LNCaP clone FGC (cell line): ENCODE measurements at regions not wholly inside any gene's neighbourhood (a gene's known extent, or its start where the extent isn't known, plus 50 kb on each side); places are given as distances from the start of the nearest gene placed in this dataset.

ENCODE experiments used
- DNase-seq: peaks from one replicate; pipeline ENCODE4 v3.0.0-alpha.2; 2011; ENCODE audit warnings: low read depth
- H3K4me3 ChIP-seq: 2 replicates; pipeline ENCODE4 v1.5.1; 2011; ENCODE audit warnings: mild to moderate bottlenecking, low read depth, low read length, control low read depth
- TF ChIP-seq, protein P1 (sequence below): IDR thresholded peaks from 2 replicates; pipeline ENCODE4 v1.5.1; 2012; ENCODE audit warnings: mild to moderate bottlenecking; ENCODE audit not compliant: control insufficient read depth, insufficient read depth; ENCODE audit errors: extremely low read depth

DNA sequence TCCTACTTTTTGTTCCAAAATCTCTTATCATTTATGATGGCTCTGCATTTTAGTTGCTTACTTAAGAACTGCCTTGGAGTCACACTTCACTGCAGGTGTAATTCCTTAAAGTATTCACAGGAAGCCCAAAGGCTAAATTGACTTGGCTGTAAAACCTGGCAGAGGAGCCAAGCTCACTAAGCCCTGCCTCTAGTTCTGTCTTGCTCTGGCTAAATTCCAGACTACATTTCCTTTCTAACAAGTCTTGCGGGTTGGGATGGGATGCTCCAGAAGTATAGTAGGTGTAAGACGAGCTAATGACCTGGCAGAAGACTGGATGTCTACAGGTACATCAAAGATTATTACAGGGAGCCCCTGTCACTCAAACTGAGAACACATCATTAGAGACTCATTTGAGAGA lies 924.0 kb upstream of the INTU start:
- H3K4me3 ChIP-seq: no peak overlapping the region
- no peak for DNase-seq
- TF ChIP-seq, protein P1, sequence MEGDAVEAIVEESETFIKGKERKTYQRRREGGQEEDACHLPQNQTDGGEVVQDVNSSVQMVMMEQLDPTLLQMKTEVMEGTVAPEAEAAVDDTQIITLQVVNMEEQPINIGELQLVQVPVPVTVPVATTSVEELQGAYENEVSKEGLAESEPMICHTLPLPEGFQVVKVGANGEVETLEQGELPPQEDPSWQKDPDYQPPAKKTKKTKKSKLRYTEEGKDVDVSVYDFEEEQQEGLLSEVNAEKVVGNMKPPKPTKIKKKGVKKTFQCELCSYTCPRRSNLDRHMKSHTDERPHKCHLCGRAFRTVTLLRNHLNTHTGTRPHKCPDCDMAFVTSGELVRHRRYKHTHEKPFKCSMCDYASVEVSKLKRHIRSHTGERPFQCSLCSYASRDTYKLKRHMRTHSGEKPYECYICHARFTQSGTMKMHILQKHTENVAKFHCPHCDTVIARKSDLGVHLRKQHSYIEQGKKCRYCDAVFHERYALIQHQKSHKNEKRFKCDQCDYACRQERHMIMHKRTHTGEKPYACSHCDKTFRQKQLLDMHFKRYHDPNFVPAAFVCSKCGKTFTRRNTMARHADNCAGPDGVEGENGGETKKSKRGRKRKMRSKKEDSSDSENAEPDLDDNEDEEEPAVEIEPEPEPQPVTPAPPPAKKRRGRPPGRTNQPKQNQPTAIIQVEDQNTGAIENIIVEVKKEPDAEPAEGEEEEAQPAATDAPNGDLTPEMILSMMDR: no peak

DNA sequence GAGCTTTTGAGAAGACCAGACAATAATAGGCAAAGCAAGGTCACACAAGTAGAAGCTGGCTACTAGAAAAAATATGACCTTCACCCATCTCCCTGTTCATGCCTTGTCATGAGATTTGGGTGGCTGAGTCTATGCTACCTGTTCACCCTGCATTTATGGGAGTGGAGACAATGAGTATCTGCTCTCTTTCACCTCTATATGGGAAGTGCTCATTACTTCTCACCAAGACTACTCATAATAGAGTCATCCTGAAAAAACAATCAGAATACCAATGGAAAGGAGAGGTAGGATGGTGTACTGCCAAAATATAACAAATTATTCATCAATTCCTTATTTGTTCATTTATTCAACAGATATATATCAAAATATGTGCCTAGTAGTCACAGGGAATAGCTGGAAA lies 921.8 kb upstream of the INTU start:
- no peak overlapping the region for H3K4me3 ChIP-seq
- DNase-seq: no peak
- TF ChIP-seq, protein P1: no peak

DNA sequence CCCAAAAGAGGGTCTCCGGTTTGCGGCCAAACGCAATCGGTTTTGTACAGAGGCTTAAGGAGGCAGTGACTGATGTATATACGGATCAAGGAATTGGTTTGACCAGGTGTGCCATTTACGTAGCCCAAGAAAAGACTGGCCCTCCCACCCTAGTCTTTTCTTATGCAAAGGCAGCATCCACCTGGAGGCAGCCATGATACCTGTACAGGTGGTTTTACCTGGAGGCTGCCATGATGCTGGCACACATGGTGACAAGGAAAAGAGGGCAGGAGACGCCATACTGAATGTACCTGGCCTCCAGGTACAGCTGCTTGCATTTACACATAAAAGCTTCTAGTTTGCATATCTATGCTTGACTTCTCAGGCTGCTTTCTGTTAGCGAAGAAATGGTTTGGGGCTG lies 917.7 kb upstream of the INTU start:
- TF ChIP-seq, protein P1: no peak
- no peak overlapping the region for H3K4me3 ChIP-seq
- no peak for DNase-seq

DNA sequence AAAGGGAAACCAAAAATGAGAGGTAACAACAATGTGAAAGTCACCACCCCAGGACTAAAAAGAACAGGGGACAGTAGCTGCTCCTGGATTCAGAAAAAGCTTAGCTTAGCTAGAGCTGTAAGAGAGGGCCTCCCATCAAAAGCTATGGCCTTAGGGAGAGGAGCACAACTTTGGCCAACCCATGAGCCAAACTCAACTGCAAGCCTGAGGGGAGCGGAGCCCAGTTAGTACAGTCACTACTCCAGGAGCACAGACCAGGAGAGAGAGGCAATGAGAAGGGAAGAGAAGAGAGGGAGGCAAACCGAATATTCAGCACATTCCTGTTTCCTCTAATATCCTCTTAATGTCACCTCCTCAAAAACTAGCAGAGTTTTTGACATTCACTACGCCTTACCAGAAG lies 917.1 kb upstream of the INTU start:
- TF ChIP-seq, protein P1: no peak
- no peak for DNase-seq
- H3K4me3 ChIP-seq: no peak overlapping the region

DNA sequence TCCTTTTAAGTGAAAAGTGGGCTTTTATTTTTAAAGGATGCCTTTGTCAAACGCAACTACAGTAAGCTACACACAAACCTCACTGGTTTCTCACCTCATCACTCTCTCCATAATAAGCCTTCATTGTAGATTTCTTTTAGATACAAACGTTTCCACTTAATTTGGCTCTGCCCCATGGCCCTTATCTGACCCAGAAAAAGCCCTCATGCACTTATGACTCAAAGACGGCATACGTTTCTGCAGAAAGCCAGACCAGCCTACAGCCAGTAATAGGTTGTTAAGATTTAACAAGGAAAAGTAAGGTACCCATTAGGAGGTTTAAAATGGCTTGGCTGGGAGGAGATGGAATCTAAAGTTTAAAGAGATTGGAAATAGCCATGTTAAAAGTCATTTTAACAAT lies 914.6 kb upstream of the INTU start:
- TF ChIP-seq, protein P1: no peak
- H3K4me3 ChIP-seq: no peak overlapping the region
- DNase-seq: no peak

DNA sequence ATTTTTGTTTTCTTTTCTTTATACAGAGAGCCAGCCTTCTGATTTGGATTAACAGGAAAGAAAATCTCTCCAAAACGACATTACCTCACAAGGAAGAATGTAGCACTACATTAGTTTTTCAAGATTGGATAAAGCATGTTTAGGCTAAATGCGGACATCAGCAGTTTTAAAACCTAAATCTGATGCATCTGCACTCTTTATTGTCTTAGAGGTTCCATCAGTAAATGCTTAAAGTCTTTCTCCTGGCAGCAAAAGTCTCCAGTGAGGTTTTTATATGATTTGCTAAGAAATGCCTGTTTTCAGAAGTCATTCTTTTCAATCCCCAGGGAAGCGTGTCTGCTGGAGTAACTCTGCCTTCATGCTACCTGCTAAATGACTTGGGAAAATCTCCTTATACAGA lies 912.9 kb upstream of the INTU start:
- TF ChIP-seq, protein P1: no peak
- DNase-seq: no peak
- H3K4me3 ChIP-seq: no peak overlapping the region

DNA sequence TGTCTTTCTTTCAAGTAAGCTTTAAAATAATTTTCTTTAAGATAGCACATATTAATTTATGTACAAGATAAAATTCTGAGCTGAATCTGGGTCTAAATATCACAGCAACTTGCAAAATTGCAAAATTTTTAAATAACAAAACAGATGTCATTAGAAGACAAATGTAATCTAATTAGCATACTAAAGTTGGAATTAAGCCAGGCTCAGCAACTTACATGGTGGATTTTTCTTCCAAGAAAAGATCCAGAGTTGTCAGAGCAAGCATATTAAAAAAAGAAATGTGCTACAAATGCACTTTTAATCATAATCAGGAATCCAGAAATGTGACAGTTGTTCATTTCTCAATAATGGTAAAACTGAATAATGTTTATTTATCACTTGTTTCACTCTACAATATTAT lies 906.9 kb upstream of the INTU start:
- DNase-seq: no peak
- no peak overlapping the region for H3K4me3 ChIP-seq
- TF ChIP-seq, protein P1: no peak
